T1000 (cell line): ENCODE measurements at regions not wholly inside any gene's neighbourhood (a gene's known extent, or its start where the extent isn't known, plus 50 kb on each side); places are given as distances from the start of the nearest gene placed in this dataset.

Experiments used
- DNase-seq: peaks from one replicate; lab custom pipeline; 2025; ENCODE audit warnings: mixed read lengths; lab: John Stamatoyannopoulos, UW

DNA sequence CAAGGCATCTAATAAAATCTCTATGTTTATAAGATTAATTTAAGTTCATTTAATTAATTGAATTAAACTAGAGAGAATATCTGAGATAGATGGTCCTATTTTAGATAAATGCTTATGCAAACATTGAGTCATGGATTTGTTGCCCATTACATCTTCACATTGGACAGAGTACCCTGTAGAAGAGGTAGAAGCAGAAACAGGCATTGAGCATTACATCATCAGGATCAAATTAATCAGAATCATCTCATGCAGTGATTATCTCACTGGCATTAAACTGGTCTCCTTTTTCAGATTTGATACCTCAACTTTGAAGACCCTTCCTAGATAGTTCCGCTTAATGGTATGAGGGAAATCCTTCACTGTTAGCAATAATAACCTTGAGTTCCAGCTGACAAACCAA lies 469.6 kb upstream of the VRK2 start:
- no peak for DNase-seq

DNA sequence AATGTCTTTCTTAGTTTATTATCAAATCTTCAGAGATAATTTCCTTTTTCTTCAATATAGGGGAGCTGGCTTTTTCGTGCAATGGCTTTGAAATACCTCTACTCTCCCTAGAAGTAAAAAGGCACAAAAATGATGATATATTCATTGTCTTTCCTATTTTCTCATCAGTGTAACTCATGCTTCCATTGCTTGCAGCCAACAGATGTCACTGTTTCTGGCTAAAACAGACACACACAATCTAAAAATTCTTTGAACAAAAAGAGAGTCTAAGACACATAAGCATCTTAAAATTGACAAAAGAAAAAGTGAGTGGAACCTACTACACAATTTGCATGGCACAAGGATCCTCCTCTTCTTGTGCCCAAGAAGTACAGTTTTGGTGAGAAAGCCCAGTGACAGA lies 448.7 kb upstream of the VRK2 start:
- no peak for DNase-seq

DNA sequence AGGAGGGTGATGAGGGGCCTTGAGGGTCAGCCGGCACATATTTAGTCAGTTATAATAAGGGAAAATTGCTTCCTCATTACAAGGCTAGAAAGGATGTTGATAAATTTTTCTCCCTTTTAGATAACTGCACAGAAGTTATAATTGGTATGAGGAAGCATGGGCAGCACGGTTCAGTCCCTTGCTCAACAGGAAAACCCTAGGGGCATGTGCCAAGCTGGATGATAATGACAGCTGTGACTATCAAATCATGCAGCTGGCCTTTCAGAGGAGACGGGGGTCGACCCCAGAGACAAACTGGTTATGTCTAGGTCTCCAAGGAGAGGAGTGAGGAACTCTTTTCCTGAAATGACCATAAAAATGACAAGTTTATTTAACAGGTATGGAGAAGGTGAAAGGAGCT lies 448.1 kb upstream of the VRK2 start:
- no peak for DNase-seq

DNA sequence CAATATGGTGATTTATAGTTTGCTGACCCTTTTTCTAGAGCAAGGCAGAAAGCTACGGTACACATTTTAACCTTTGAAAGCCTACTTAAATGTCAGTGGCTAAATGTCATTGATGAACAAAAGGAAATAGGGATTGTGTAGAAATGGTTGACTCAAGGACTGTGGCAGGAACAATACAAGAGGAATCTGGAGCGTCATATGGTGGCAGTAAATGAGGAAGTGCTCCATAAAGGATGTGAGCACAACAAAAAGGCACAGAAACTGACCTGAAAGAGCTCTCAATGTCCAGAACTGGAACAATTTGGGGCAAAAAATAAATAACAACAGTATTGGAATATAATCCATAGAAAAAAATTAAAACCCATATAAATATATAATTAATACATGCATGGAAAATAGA lies 443.9 kb upstream of the VRK2 start:
- DNase-seq = no peak

GRCh38 chr2:57614988-57615387 lies 431.6 kb upstream of the VRK2 start:
- no peak for DNase-seq

- no peak for DNase-seq
Observed at GRCh38 chr2:57615855-57616556, 430.6 kb upstream of the VRK2 start.

GRCh38 chr2:57617318-57617717 lies 429.3 kb upstream of the VRK2 start:
- no peak for DNase-seq

GRCh38 chr2:57621122-57621663 lies 425.4 kb upstream of the VRK2 start:
- no peak for DNase-seq

GRCh38 chr2:57622009-57622408 lies 424.6 kb upstream of the VRK2 start:
- no peak for DNase-seq

DNA sequence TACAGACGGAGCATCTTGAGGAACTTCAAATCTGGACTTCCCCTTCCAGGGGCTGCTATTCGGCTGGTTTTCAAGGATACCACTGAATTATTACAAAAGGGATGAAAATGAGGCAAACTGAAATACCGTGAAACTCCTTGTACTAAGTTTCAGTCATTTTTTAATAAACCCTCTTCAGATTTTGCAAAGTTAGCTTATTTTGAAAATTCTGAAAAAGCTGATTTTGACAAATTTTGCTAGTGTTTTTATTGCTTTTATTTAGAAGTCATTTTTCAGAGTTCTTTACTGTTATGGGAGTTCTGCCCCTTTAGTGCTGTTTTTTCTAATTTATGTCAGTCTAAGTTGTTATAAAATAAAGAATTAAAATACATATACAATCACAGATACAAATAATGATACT lies 390.4 kb upstream of the VRK2 start:
- DNase-seq = no peak

DNA sequence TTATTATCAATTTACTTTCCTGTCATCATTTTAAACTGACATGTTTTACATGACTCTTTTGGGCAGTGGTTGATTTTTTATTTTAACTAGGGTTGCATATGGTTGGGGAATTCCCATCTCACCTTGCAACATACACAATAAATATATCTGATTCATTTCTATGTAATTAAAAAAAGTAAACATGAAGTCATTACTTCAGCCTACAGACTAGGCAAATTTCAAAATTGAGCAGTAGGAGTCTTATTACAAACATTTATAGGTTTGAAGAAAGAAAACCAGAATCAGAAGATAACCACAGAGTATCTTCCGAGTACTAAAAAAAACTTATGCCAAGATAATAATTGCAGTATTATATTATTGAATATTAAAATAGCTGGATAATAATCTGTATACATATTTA lies 377.0 kb upstream of the VRK2 start:
- no peak for DNase-seq

DNA sequence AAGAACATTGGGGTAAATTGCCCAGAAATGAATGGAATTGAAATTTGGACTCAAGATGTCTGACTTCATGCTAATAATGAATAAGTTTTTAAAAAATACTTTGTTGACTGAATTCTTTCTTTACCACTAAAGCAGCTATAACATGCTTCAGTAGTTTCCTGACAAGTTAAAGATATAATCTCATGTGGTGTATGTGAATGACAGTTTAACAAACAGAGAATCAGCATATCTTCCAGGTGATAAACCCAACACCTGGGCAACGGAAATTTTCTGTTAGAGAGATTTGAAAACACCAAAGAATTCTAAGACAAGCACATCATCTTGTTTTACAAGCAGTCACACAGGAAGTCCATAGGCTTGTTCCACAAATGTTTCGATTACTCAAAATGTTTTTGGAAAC lies 372.6 kb upstream of the VRK2 start:
- DNase-seq = no peak

DNA sequence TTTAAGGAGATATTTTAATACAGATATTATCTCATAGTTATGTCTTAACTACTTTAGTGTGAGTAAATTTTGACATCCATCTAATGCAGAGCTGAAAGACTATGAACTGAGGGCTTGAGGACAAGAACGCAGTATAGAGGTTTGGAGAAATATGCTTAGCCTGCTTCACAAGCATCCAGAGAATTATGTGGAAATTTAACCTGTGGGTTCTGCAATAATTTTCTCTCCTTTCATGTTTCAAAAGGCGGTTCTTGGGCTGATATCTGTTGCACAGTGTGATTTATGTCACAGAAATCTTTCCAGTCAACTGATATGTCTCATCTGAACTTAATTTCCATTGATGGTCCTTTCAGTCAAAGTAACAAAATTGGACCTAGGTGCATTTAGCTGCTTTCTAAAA lies 371.9 kb upstream of the VRK2 start:
- no peak for DNase-seq

DNA sequence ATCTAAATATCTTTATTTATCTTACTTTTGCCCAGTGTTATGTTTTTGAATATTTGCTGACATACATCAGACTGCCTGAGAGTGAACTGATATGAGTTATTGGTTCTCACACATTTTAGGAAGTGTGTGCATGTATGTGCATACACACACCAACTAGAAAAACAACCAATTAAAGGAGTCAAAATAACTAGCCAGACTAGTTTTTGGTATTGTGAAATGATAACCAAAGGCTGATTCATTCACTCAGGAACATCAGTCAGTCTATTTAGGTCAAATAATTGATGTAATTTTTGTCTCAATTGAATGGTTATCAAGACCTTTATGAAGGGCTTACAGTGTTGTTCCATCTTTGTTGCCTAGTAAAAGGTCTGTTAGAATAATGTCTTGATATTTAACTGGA lies 369.3 kb upstream of the VRK2 start:
- no peak for DNase-seq

DNA sequence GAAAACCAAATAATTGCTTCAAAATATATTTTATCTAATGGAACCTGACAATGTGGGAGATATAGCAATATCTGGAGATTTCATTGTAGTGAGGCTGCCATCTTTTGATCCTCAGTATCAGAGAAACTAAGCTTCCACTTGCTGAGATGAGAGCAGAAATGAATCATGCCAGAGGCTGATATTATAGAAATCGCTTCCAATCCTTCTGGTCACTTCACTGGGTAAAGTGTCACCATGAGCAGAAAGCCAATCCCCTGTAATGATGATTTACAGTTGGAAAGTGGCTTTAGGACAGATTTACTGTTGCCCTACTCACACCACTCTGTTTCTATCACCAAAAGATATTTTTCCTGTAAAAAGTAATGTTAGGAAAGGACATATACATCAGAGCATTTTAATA lies 365.0 kb upstream of the VRK2 start:
- DNase-seq = no peak

GRCh38 chr2:57685032-57685431 lies 361.6 kb upstream of the VRK2 start:
- no peak for DNase-seq

- no peak for DNase-seq
Observed at GRCh38 chr2:57692395-57692794, 354.2 kb upstream of the VRK2 start.

DNA sequence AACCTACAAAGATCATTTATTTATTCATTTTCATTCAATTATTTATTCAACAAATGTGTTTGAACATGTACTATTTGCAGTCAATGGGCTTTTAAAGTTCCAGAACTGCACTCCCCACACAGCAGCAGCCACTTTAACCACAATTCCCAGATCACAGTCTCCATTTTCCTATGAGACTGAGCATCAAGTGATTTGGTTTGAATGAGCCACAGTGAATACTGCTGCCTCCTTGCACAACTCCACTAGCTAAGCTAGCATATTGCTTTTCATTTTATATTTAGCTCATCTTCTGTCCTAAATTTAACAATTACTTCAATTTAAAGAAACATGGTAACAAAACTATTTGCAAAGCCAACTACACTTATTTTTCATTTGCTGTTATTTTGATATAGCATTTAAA lies 353.4 kb upstream of the VRK2 start:
- no peak for DNase-seq

DNA sequence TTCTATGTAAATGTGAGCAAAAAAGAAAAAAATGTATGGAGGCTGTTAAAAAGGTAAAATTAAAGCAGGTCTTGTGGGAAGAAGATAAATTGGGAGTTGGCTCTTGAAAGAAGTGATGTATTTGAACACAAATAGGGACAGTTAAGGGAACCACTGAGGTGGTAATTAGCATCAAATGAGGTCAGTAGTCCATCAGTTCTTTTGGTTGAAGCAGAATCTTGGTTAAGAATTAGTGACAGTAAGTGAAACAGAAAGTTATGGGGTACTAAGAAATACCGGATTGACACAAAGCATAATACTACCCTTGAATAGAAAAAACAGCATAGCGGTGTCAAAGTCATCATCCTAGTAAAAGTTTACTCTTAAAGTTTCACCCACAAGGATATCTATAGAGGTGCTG lies 352.6 kb upstream of the VRK2 start:
- DNase-seq = no peak

DNA sequence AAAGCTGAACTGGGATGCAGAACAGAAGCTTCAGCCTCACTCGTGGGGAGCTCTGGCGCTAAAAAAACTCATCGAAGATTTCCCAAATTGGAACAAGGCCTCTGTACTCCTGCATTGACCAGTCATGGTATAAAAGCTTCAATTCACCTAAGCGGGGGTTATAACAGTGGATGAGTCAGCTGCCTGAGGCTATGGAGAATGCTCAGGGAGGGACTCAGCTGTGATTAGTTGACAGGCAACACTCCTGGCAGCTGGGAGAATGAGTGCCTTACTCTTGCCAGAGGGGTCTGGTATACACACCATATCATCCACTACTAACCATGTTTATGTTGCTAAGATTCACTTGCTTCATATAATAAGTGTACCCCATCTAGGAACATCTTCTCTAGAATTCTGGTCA lies 350.6 kb upstream of the VRK2 start:
- DNase-seq = peak; percentile 76

DNA sequence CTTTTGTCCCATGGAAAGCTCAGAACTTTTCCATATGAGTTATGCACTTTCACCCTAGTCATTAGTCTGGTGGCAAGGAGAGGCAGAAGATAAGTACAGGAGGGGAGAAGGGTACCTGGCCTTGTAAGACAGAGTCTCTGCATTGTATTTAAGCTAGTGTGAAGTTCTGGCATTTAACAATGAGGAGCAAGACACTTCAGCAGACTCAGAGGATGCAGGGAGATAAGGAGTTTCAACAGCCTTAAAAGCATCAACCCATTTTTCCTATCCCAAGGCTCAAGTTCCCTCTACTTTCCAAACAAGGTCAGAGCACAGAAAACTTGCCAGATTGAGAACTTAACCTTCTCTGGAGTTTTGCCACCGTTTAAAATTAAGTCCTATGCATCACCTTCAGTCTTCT lies 348.2 kb upstream of the VRK2 start:
- no peak for DNase-seq

DNA sequence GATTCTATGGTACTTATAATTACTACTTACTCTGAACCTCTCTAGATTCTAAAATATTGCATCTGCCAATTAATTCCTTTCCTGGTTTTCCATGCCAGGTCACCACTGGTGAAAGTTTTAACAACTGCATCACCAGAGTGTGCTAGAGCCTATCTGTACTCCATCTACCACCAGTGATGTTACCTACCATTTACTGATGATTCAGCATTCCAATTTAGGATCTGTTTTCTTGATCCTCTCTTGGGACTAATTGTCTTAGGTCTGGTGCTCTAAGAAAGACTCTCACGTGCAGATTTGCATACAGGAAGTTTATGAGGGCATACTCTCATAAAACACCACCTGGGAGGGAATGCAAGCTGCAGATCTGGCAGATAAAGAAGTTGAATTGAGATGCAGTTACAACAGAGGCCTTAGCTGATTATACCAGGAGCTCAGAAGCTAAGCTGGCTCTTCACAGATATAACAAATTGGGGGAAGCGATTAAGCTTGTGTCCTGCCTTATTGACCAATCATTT lies 347.6 kb upstream of the VRK2 start:
- no peak for DNase-seq

- no peak for DNase-seq
Observed at GRCh38 chr2:57701391-57701791, 345.2 kb upstream of the VRK2 start.

DNA sequence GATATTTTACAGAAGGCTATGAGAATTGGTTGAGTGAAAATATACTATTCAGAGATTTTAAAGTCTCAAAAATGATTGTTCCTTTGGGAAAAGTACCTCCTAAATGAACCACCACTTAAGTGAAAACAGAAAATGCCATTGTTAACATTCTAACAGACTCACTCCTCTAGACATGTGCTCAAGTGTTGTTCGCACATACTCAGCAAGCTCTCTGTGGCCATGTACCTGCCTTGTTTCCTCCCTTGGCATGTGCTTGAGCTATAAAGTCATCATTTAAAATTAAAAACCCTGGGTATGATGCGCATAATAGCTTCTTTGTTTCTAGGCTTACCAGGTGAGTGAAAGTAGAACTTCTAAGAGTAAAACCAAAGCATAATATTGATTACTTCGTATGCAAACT lies 343.2 kb upstream of the VRK2 start:
- no peak for DNase-seq
